CD14-positive monocyte (primary cell): ENCODE measurements at regions not wholly inside any gene's neighbourhood (a gene's known extent, or its start where the extent isn't known, plus 50 kb on each side); places are given as distances from the start of the nearest gene placed in this dataset.

Experiments used
- DNase-seq, 3 donors: peaks; one replicate each; pipeline ENCODE4 v3.0.0-alpha.2; 2011 to 2022
- H2AFZ ChIP-seq: 2 replicates; pipeline ENCODE4 v1.6.0; 2012; ENCODE audit warnings: mild to moderate bottlenecking, low read depth, low read length, inconsistent platforms; ENCODE audit not compliant: insufficient read depth, poor library complexity, severe bottlenecking
- H3K27ac ChIP-seq, 2 donors: 1 replicate in 1 of 2; 2 replicates in 1 of 2; pipeline ENCODE4 v1.5.1; 2012 to 2013; ENCODE audit warnings: low read length in 2 of 2, control low read depth in 1 of 2, inconsistent platforms in 1 of 2, low read depth in 1 of 2, mild to moderate bottlenecking in 1 of 2
- H3K27me3 ChIP-seq, 2 donors: one replicate each; pipeline versions ENCODE4 v1.6.0 to v1.6.1; 2011 to 2013; ENCODE audit warnings: low read length in 2 of 2; ENCODE audit not compliant: control insufficient read depth in 2 of 2, insufficient read depth in 2 of 2
- H3K36me3 ChIP-seq, 2 donors: replicated peaks in 1 of 2; 1 replicate in 1 of 2; 2 replicates in 1 of 2; pipeline versions ENCODE4 v1.5.1 to v1.6.1; 2012 to 2013; ENCODE audit warnings: low read length in 2 of 2, control low read depth in 1 of 2, inconsistent platforms in 1 of 2, mild to moderate bottlenecking in 1 of 2; ENCODE audit not compliant: insufficient read depth in 2 of 2, control insufficient read depth in 1 of 2
- H3K4me1 ChIP-seq, 2 donors: 1 replicate in 1 of 2; 2 replicates in 1 of 2; pipeline versions ENCODE4 v1.5.1 to v1.6.1; 2012 to 2013; ENCODE audit warnings: low read length in 2 of 2, control low read depth in 1 of 2, inconsistent platforms in 1 of 2, mild to moderate bottlenecking in 1 of 2, moderate library complexity in 1 of 2; ENCODE audit not compliant: insufficient read depth in 2 of 2, control insufficient read depth in 1 of 2
- H3K4me2 ChIP-seq: replicated peaks from 2 replicates; pipeline ENCODE3; 2012; ENCODE audit warnings: low read length, moderate library complexity, mild to moderate bottlenecking; ENCODE audit not compliant: poor library complexity, severe bottlenecking; ENCODE audit errors: extremely low read depth
- H3K4me3 ChIP-seq, 3 experiments: fragments of 200-600 bp in 1 of 3; sonication (generic) in 1 of 3; replicated peaks in 1 of 3; 1 replicate in 2 of 3; 2 replicates in 1 of 3; pipeline ENCODE4 v1.5.1; 2011 to 2013; ENCODE audit warnings: low read length in 3 of 3, mild to moderate bottlenecking in 3 of 3, control low read depth in 2 of 3, low read depth in 2 of 3, inconsistent platforms in 1 of 3, moderate library complexity in 1 of 3
- H3K79me2 ChIP-seq: 2 replicates; pipeline ENCODE4 v1.6.0; 2012; ENCODE audit warnings: mild to moderate bottlenecking, control low read depth, inconsistent platforms, low read length, moderate library complexity; ENCODE audit not compliant: insufficient read depth
- H3K9ac ChIP-seq: 2 replicates; pipeline ENCODE4 v1.6.0; 2017; ENCODE audit warnings: low read length, mild to moderate bottlenecking; ENCODE audit not compliant: insufficient read depth, poor library complexity, severe bottlenecking
- H3K9me3 ChIP-seq, 2 donors: replicated peaks in 1 of 2; 1 replicate in 1 of 2; 2 replicates in 1 of 2; pipeline versions ENCODE4 v1.5.1 to v1.6.1; 2012 to 2013; ENCODE audit warnings: low read length in 2 of 2, control low read depth in 1 of 2; ENCODE audit not compliant: control insufficient read depth in 1 of 2, insufficient read depth in 1 of 2
- H4K20me1 ChIP-seq: 2 replicates; pipeline ENCODE4 v1.6.0; 2012; ENCODE audit warnings: mild to moderate bottlenecking, low read length, control low read depth, moderate library complexity; ENCODE audit not compliant: insufficient read depth
- H3K27ac Mint-ChIP-seq, 7 donors: one replicate each; pipeline ENCODE4 v1.8.0; 2020; ENCODE audit warnings: mild to moderate bottlenecking in 7 of 7, mixed read lengths in 7 of 7, moderate library complexity in 6 of 7, inconsistent platforms in 2 of 7
- H3K27me3 Mint-ChIP-seq, 3 donors: one replicate each; pipeline ENCODE4 v1.8.0; 2021 to 2022; ENCODE audit warnings: low read depth in 3 of 3, mild to moderate bottlenecking in 3 of 3, mixed read lengths in 3 of 3, moderate library complexity in 3 of 3, inconsistent platforms in 1 of 3
- H3K36me3 Mint-ChIP-seq, 2 donors: one replicate each; pipeline ENCODE4 v1.8.0; 2020; ENCODE audit warnings: mixed read lengths in 2 of 2, inconsistent platforms in 1 of 2, mild to moderate bottlenecking in 1 of 2
- H3K4me1 Mint-ChIP-seq: one replicate; pipeline ENCODE4 v1.8.0; 2020; ENCODE audit warnings: mild to moderate bottlenecking, mixed read lengths
- H3K4me3 Mint-ChIP-seq, 2 donors: one replicate each; pipeline ENCODE4 v1.8.0; 2020; ENCODE audit warnings: mild to moderate bottlenecking in 2 of 2, mixed read lengths in 2 of 2, moderate library complexity in 1 of 2
- H3K9me3 Mint-ChIP-seq, 7 donors: one replicate each; pipeline ENCODE4 v1.8.0; 2020 to 2022; ENCODE audit warnings: mixed read lengths in 7 of 7, mild to moderate bottlenecking in 6 of 7, moderate library complexity in 6 of 7, inconsistent platforms in 2 of 7
- CTCF ChIP-seq: fragments of 200-600 bp; IDR thresholded peaks from one replicate; pipeline ENCODE4 v1.8.0; 2022; ENCODE audit warnings: antibody characterized with exemption, mild to moderate bottlenecking
- WGBS: methylation state at CpG from one replicate; pipeline ENCODE4 v1.1.5; 2013; ENCODE audit warnings: missing lambda C conversion rate; ENCODE audit not compliant: insufficient coverage; 5-methylcytosine and 5-hydroxymethylcytosine counted together
- intact Hi-C, 2 donors: fragments of 100-400 bp; cut with micrococcal nuclease; formaldehyde crosslinking; loops; one replicate each; pipeline versions ENCODE4 v1.15.0 to v1.15.1; 2023

GRCh38 chr4:62709618-62710252 is 1509.6 kb downstream of the ADGRL3 start:
- Histone ChIP-seq H3K4me3 (no peak overlapping the region), H3K27ac (no peak overlapping the region), H3K79me2 (no peaks in the 10 kb centered on the region), H3K36me3 (no peaks in the 10 kb centered on the region), H3K4me1 (no peaks in the 10 kb centered on the region), H3K9ac (no peak overlapping the region), H4K20me1 (no peaks in the 10 kb centered on the region), H3K4me2 (no peak overlapping the region), H2AFZ (no peak overlapping the region), H3K9me3 (no peaks in the 10 kb centered on the region), H3K27me3 (no peaks in the 10 kb centered on the region)
- Mint-ChIP-seq H3K9me3 (no peaks in the 10 kb centered on the region), H3K27me3 (peaks cover 0 to 2% (median 0%) of the 10 kb centered on the region in 3 donors), H3K36me3 (no peaks in the 10 kb centered on the region), H3K4me3 (no peak overlapping the region), H3K27ac (no peak overlapping the region), H3K4me1 (no peaks in the 10 kb centered on the region)
- DNase-seq, result no peak
- no CpG with 5 or more reads among the region's 3 CpGs for whole genome bisulfite sequencing
- intact Hi-C loops, result no loop called here
- TF ChIP-seq CTCF, result peak; percentile 25

GRCh38 chr4:62706423-62706822 is 1506.3 kb downstream of the ADGRL3 start:
- H3K27ac ChIP-seq, result no peak overlapping the region
- no peaks in the 10 kb centered on the region for H3K36me3 ChIP-seq
- Mint-ChIP-seq H3K9me3 (no peaks in the 10 kb centered on the region), H3K27ac (no peak overlapping the region), H3K4me3 (no peak overlapping the region), H3K4me1 (no peaks in the 10 kb centered on the region), H3K36me3 (no peaks in the 10 kb centered on the region), H3K27me3 (peaks cover 0 to 2% (median 0%) of the 10 kb centered on the region in 3 donors)
- no peak for TF ChIP-seq CTCF
- no peak for DNase-seq
- H3K4me3 ChIP-seq, result no peak overlapping the region
- H2AFZ ChIP-seq, result no peak overlapping the region
- no peak overlapping the region for H3K9ac ChIP-seq
- no peaks in the 10 kb centered on the region for H3K27me3 ChIP-seq
- no peaks in the 10 kb centered on the region for H4K20me1 ChIP-seq
- intact Hi-C loops, result no loop called here
- H3K79me2 ChIP-seq, result no peaks in the 10 kb centered on the region
- no peak overlapping the region for H3K4me2 ChIP-seq
- H3K4me1 ChIP-seq, result no peaks in the 10 kb centered on the region
- WGBS, result no CpG with 5 or more reads among the region's 2 CpGs
- H3K9me3 ChIP-seq, result no peaks in the 10 kb centered on the region
